GM13977 (cell line): ENCODE measurements at regions not wholly inside any gene's neighbourhood (a gene's known extent, or its start where the extent isn't known, plus 50 kb on each side); places are given as distances from the start of the nearest gene placed in this dataset.

Source experiments
- DNase-seq: peaks from one replicate; pipeline ENCODE4 v3.0.0; 2012; ENCODE audit warnings: low spot score
- in situ Hi-C: fragments of 300-500 bp; cut with MboI; formaldehyde crosslinking; loops from one replicate; pipeline ENCODE4 v1.12.0; 2022; ENCODE audit warnings: low sequenced_read_pairs, low pct_unique_long_range_greater_than_20kb, mixed read lengths, inconsistent platforms; ENCODE audit not compliant: unreplicated experiment
- TF ChIP-seq, protein P1 (sequence below): IDR thresholded peaks from 2 replicates; pipeline ENCODE4 v1.5.1; 2012; ENCODE audit warnings: mild to moderate bottlenecking, control low read depth; ENCODE audit not compliant: insufficient read depth; ENCODE audit errors: extremely low read depth, missing control alignments

DNA sequence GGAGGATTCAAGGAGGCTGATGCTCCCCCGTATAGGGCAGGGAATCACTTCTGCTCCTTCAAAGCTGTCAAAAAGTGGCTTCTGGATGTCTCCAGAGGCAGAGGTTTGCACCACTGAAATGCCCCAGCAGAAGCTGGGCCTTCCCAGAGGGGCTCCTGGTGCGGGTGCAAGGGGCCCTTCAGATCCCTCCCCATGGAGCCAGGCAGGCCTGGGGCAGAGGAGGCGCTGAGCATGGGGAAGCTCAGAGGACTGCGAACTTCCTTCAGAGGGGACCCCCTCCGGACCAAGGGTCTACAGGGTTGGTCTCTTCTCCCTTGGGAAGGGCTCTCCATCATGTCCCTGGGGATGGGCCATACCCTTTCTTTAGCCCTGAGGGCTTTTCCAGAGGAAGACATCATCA lies 341.2 kb downstream of the DYSF start:
- TF ChIP-seq, protein P1, sequence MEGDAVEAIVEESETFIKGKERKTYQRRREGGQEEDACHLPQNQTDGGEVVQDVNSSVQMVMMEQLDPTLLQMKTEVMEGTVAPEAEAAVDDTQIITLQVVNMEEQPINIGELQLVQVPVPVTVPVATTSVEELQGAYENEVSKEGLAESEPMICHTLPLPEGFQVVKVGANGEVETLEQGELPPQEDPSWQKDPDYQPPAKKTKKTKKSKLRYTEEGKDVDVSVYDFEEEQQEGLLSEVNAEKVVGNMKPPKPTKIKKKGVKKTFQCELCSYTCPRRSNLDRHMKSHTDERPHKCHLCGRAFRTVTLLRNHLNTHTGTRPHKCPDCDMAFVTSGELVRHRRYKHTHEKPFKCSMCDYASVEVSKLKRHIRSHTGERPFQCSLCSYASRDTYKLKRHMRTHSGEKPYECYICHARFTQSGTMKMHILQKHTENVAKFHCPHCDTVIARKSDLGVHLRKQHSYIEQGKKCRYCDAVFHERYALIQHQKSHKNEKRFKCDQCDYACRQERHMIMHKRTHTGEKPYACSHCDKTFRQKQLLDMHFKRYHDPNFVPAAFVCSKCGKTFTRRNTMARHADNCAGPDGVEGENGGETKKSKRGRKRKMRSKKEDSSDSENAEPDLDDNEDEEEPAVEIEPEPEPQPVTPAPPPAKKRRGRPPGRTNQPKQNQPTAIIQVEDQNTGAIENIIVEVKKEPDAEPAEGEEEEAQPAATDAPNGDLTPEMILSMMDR = no peak
- in situ Hi-C loops = no loop called here
- no peak for DNase-seq

DNA sequence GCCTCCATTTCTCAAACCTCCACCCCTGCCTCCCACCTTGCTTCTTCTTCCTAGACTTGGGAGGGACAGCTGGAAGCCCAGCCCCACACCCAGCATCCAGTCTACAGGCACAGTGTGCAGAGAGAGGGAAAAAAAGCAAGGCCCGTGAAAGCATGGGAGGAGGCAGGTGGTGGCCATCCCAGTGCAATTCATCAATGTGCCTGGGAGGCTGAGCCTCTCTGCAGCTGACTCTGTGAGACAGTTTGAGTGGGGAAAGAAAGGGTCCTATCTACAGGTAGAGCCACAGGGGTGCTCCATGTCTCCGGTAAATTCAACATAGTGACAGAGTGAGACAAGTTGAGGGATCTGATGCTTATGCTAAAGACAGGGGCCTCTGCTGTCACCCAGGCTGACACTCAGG lies 340.6 kb downstream of the DYSF start:
- TF ChIP-seq, protein P1 = no peak
- in situ Hi-C loops = no loop called here
- no peak for DNase-seq

DNA sequence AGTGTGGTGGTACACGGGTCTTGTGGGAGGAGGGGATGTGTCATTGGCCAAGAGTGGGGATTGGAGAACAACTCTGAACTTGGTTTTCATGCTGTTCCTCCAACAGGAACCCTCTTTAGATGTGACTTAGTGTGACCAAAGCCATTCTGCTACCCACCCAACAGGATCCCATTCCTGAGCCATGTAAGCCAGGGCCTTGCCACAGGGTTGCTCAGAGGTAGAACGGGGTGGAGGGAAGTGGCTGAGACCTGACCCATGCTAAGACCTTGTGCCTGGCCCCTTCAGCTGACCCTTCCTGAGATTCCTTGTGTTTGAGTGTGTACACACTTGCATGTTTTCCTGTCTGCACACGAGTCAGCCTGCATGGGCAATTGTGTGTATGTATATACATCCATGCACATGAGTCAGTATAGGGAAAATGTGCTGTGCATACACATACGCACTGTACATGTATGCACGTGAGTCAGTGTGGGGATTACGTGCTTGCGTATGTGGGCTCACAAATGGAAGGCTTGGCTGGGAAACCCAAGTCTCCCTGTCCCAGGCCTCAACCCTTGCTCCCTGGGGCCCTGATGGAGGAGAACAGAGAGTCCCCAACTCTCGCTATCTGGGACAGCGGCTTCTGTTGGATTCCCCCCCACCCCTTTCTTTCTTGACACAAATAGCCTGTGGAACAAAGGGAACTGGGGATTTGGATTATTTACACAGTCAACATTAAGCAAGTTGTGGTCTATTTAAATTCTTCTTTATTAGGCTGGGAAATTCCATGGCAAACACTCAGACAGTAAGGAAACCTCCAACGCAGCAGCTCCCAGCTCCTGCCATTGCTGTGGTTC lies 339.8 kb downstream of the DYSF start:
- in situ Hi-C loops = no loop called here
- no peak for DNase-seq
- TF ChIP-seq, protein P1 = no peak

DNA sequence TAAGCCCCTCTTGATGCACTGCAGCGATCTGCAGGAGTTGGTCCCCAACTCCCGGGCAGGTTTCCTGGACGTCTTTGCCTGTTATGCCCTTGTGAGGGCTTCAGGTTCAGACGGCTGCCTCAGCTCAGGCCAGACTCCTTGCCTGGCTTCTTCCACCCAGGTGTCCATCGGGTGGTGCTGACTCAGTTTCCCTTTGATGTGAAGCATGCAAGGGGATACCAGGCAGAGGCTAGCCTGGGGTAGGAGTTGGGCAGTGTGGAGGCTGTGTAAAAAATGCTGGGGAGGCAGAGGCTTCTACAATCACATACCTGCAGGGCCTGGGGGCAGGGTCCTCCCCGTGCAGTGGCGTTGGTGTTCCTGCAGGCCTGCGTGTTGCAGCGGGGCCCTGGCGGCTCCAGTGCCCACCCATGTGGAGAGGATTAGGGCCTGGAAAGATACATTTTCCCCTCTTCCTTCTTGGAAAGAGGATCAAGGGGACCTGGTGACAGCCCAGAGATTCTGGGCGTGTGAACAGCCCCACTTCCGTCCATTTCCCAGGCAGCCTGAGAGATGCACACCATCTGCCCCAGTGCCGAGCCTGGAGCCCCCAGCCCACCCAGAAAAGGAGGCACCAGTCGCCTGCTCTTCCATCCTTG lies 338.3 kb downstream of the DYSF start:
- in situ Hi-C loops = no loop called here
- DNase-seq = no peak
- TF ChIP-seq, protein P1 = no peak

DNA sequence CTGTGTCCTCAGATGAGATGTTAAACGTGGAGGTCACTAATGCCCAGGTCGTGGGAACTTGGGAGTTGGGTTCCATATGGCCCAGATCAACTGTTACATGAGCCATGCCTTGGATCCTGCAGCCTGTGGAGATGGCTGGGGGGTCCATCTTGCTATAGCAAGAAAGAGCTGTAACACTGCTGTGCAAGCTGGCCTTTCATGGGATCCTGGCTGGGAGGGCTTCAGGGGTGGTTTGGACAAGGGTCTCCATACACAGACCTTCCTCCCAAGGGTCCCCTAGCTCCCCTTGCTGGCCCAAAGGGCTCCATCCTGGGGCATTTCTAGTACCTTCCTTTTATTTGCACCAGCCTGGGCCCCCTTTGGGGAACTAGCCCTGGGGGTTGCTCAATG lies 337.7 kb downstream of the DYSF start:
- DNase-seq = no peak
- TF ChIP-seq, protein P1 = no peak
- in situ Hi-C loops = no loop called here

DNA sequence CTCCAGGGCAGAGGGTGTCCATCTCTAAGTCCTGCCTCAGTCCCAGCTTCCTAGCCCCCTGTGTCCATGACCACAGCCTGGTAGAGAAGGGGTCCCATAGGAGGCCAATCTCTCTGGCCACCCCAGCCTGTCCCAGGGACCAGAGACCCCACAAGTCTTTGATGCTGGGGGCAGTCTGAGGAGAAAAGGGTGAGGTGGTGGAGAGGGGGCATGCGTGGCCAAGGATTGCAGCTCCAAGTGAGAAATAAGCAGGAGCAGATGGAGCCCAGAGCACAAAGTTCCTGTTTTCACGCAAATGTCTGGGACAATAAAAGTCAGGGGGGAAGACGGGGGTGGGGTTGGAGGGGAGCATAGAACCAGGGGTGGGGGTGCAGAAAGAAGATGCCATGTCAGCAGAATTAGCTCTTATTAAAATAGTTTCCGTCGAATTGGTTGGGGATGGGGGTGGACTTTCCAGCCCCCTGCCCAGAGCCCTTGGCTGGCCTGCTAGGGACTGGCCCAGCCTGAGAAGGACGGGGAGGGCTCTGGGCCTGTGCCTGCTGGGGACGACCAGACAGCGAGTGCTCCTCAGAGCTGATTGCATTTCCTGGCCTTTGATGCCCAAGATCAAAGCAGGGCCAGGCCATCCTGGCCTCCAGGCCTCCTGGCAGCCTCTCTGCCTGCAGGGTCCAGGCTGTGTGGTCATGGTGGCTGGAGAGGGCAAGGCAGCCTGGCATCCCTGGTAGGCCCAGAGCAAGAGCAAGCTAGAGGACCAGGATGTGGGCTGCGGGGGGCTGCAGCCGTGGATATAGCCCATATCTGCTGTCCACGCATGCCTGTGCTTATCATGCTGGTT lies 337.1 kb downstream of the DYSF start:
- TF ChIP-seq, protein P1 = no peak
- in situ Hi-C loops = no loop called here

More for the DNA sequence above, 337.1 kb downstream of the DYSF start:
- no peak for DNase-seq
